ENCODE measurements at regions not wholly inside any gene's neighbourhood (a gene's known extent, or its start where the extent isn't known, plus 50 kb on each side); places are given as distances from the start of the nearest gene placed in this dataset.

- DNase-seq (ENCODE audit: low spot score): no peak
Observed at GRCh38 chr2:129880971-129881370, 98.5 kb upstream of the RAB6C start.

- no peak for DNase-seq (ENCODE audit: low spot score)
Observed at GRCh38 chr2:129881786-129882396, 97.6 kb upstream of the RAB6C start.

GRCh38 chr2:129882476-129882875 lies 97.0 kb upstream of the RAB6C start:
- no peak for DNase-seq (ENCODE audit: low spot score)

GRCh38 chr2:129883121-129883520 lies 96.3 kb upstream of the RAB6C start:
- no peak for DNase-seq (ENCODE audit: low spot score)

- DNase-seq (ENCODE audit: low spot score): no peak
Observed at GRCh38 chr2:129884221-129884786, 95.2 kb upstream of the RAB6C start.

GRCh38 chr2:129885735-129886134 lies 93.7 kb upstream of the RAB6C start:
- DNase-seq (ENCODE audit: low spot score): no peak

- no peak for DNase-seq (ENCODE audit: low spot score)
Observed at GRCh38 chr2:129887688-129888266, 91.7 kb upstream of the RAB6C start.

GRCh38 chr2:129888461-129888860 lies 91.0 kb upstream of the RAB6C start:
- DNase-seq (ENCODE audit: low spot score): no peak

- no peak for DNase-seq (ENCODE audit: low spot score)
Observed at GRCh38 chr2:129888896-129889295, 90.6 kb upstream of the RAB6C start.

GRCh38 chr2:129891341-129892320 lies 87.8 kb upstream of the RAB6C start:
- no peak for DNase-seq (ENCODE audit: low spot score)

- no peak for DNase-seq (ENCODE audit: low spot score)
Observed at GRCh38 chr2:129892360-129892759, 87.1 kb upstream of the RAB6C start.

- no peak for DNase-seq (ENCODE audit: low spot score)
Observed at GRCh38 chr2:129892773-129893172, 86.7 kb upstream of the RAB6C start.

- DNase-seq (ENCODE audit: low spot score): no peak
Observed at GRCh38 chr2:129893244-129893643, 86.2 kb upstream of the RAB6C start.

GRCh38 chr2:129894616-129895015 lies 84.8 kb upstream of the RAB6C start:
- DNase-seq (ENCODE audit: low spot score): no peak

- DNase-seq (ENCODE audit: low spot score): no peak
Observed at GRCh38 chr2:129895061-129895460, 84.4 kb upstream of the RAB6C start.

GRCh38 chr2:129895526-129896082 lies 83.9 kb upstream of the RAB6C start:
- DNase-seq (ENCODE audit: low spot score): no peak

GRCh38 chr2:129896226-129897100 lies 83.0 kb upstream of the RAB6C start:
- no peak for DNase-seq (ENCODE audit: low spot score)

- DNase-seq (ENCODE audit: low spot score): no peak
Observed at GRCh38 chr2:129901754-129902415, 77.6 kb upstream of the RAB6C start.

- DNase-seq (ENCODE audit: low spot score): no peak
Observed at GRCh38 chr2:129902731-129903585, 76.5 kb upstream of the RAB6C start.

Measured in HuH-7.5 (cell line).